GM13976 (cell line): ENCODE measurements at regions not wholly inside any gene's neighbourhood (a gene's known extent, or its start where the extent isn't known, plus 50 kb on each side); places are given as distances from the start of the nearest gene placed in this dataset.
"Not testable (repeated sequence)": the region's sequence is repeated elsewhere in the genome, so short reads cannot be mapped to it uniquely, and the experiment has no call there.

Source experiments
- DNase-seq: peaks from one replicate; pipeline ENCODE4 v3.0.0; 2012; ENCODE audit warnings: low spot score
- CTCF ChIP-seq: IDR thresholded peaks from 2 replicates; pipeline ENCODE4 v1.5.1; 2012; ENCODE audit warnings: borderline replicate concordance, mild to moderate bottlenecking; ENCODE audit not compliant: insufficient read depth; ENCODE audit errors: extremely low read depth, missing control alignments, control extremely low read depth
- in situ Hi-C: fragments of 300-500 bp; cut with MboI; formaldehyde crosslinking; loops from one replicate; pipeline ENCODE4 v1.12.0; 2022; ENCODE audit warnings: low sequenced_read_pairs, mixed read lengths, inconsistent platforms; ENCODE audit not compliant: unreplicated experiment

GRCh38 chr5:88634014-88634413 lies 249.0 kb downstream of the MEF2C start:
- no peak for DNase-seq
- in situ Hi-C loops, result no loop called here
- TF ChIP-seq CTCF, result no peak

- in situ Hi-C loops, DNase-seq: not testable (repeated sequence)
Measured at GRCh38 chr5:88622890-88623289, 260.1 kb downstream of the MEF2C start.

- in situ Hi-C loops, DNase-seq: not testable (repeated sequence)
Measured at GRCh38 chr5:88615767-88616166, 267.2 kb downstream of the MEF2C start.

- TF ChIP-seq CTCF, result no peak
- DNase-seq, result no peak
- in situ Hi-C loops, result no loop called here
Measured at GRCh38 chr5:88613051-88613450, 269.9 kb downstream of the MEF2C start.

- no peak for DNase-seq
- in situ Hi-C loops, result no loop called here
- no peak for TF ChIP-seq CTCF
Measured at GRCh38 chr5:88610586-88610985, 272.4 kb downstream of the MEF2C start.

- TF ChIP-seq CTCF, result no peak
- in situ Hi-C loops, result no loop called here
- no peak for DNase-seq
Measured at GRCh38 chr5:88607492-88607891, 275.5 kb downstream of the MEF2C start.

GRCh38 chr5:88606626-88607025 lies 276.4 kb downstream of the MEF2C start:
- TF ChIP-seq CTCF, result no peak
- DNase-seq, result no peak
- in situ Hi-C loops, result no loop called here

- no peak for DNase-seq
- TF ChIP-seq CTCF, result no peak
- in situ Hi-C loops, result no loop called here
Measured at GRCh38 chr5:88606173-88606572, 276.8 kb downstream of the MEF2C start.
